ENCODE measurements at regions not wholly inside any gene's neighbourhood (a gene's known extent, or its start where the extent isn't known, plus 50 kb on each side); places are given as distances from the start of the nearest gene placed in this dataset.
"Not testable (repeated sequence)": the region's sequence is repeated elsewhere in the genome, so short reads cannot be mapped to it uniquely, and the experiment has no call there.

DNA sequence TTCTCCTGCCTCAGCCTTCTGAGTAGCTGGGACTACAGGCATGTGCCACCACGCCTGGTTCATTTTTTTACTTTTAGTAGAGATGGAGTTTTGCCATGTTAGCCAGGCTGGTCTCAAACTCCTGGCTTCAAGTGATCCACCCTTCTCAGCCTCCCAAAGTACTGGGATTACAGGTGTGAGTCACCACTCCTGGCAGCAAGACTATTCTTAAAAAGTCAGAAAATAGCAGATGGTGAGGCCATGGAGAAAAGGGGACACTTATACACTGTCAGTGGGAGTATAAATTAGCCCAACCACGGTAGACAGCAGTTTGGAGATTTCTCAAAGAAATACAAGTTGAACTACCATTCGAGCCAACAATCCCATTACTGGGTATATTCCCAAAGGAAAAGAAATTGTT lies 603.3 kb upstream of the TBL1XR1 start:
- DNase-seq (ENCODE audit: low spot score) (no peak), ATAC-seq (ENCODE audit: low FRiP score) (no peak)
- TF ChIP-seq CTCF (IDR thresholded peaks at IDR 0.05): no peak

DNA sequence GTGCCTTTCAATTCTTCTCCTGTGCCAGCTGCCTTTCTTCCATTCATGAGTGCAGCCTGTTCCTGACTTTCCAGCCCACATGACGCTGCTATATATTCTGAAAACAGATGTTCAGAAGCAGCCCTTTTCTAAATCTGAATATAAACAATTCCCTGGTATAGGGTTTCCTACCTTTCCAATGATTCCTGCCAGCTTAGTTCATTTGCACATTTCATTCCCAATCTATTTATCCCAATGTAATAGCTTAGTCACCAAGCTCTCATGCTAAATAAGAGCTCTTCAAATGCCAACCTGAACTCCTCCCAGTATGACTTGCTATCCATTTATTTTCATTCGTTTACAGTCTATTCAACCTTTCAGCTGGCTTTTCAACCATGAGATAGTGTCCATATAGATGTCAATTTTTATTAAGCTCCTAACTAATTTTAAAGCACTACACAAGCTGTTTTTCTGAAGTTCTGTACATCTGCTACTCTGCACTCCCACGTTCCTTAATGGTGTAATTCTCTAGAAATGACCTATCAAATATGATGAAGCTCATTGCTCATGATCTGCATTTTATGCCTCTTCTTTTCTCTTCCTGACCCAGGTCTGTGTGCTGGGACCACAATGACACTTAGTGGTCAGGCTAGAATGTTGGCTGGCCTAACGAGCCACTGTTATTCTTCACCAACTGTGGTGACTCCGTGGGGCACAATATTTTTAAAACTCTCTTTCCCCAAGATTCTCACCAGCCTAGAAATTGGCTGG lies 605.0 kb upstream of the TBL1XR1 start:
- DNase-seq (ENCODE audit: low spot score) (no peak), ATAC-seq (ENCODE audit: low FRiP score) (no peak)
- no peak for TF ChIP-seq CTCF (IDR thresholded peaks at IDR 0.05)

- DNase-seq (ENCODE audit: low spot score) (no peak), ATAC-seq (ENCODE audit: low FRiP score) (no peak)
- no peak for TF ChIP-seq CTCF (IDR thresholded peaks at IDR 0.05)
Observed at GRCh38 chr3:177803500-177803899, 606.2 kb upstream of the TBL1XR1 start.

DNA sequence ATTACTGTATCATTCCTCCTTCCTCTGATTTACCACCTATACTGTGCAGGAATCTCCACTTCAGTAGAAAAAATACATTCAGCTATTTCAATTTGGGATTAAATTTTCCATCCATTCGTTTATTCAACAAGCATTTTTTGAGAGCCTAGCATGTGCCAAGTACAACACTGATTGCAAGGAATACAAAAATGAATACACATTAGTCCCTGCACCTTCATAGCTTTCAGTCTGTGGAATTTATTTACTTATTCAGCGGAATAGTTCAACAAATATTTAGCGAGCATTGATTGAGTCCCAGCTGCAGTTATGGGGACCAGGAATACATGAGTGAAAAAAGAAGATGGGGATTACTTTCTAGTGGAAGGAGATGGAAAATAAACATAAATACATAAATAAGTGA lies 606.8 kb upstream of the TBL1XR1 start:
- no peak for DNase-seq (ENCODE audit: low spot score)
- no peak for ATAC-seq (ENCODE audit: low FRiP score)
- no peak for TF ChIP-seq CTCF (IDR thresholded peaks at IDR 0.05)

GRCh38 chr3:177804646-177805045 lies 607.4 kb upstream of the TBL1XR1 start:
- no peak for ATAC-seq (ENCODE audit: low FRiP score)

GRCh38 chr3:177807150-177807875 lies 610.0 kb upstream of the TBL1XR1 start:
- TF ChIP-seq CTCF (IDR thresholded peaks at IDR 0.05): no peak
- ATAC-seq (ENCODE audit: low FRiP score) (no peak), DNase-seq (ENCODE audit: low spot score) (no peak)

More at GRCh38 chr3:177804646-177805045, 607.4 kb upstream of the TBL1XR1 start:
- no peak for TF ChIP-seq CTCF (IDR thresholded peaks at IDR 0.05)
- no peak for DNase-seq (ENCODE audit: low spot score)

- not testable (repeated sequence) for ATAC-seq (ENCODE audit: low FRiP score); DNase-seq (ENCODE audit: low spot score)
Observed at GRCh38 chr3:177808928-177809478, 611.7 kb upstream of the TBL1XR1 start.

Measured in omental fat pad (tissue), 3 donors.